H1 (cell line): ENCODE measurements at regions not wholly inside any gene's neighbourhood (a gene's known extent, or its start where the extent isn't known, plus 50 kb on each side); places are given as distances from the start of the nearest gene placed in this dataset.

Source experiments
- CTCF ChIA-PET: fragments of 300-600 bp; sonication (Branson Sonifier 250); formaldehyde crosslinking; loops from one replicate; lab custom pipeline; 2021; ENCODE audit not compliant: partially characterized antibody; lab: Charles Lee
- POLR2A ChIA-PET: fragments of 300-600 bp; sonication (Branson Sonifier 250); formaldehyde crosslinking; loops from one replicate; lab custom pipeline; 2021; ENCODE audit warnings: inconsistent platforms; ENCODE audit not compliant: partially characterized antibody; lab: Charles Lee
- DNase-seq, 2 experiments: peaks; one replicate each; pipeline versions ENCODE4 v3.0.0 to v3.0.0-alpha.2; 2010 to 2022; ENCODE audit warnings: low spot score in 2 of 2, low read depth in 1 of 2, mixed read lengths in 1 of 2
- FAIRE-seq: peaks from 2 replicates; lab custom pipeline; 2011; peaks lifted over from hg19 to GRCh38; lab: Jason Lieb, UNC
- H2AFZ ChIP-seq: 2 replicates; pipeline ENCODE4 v1.8.1; 2012; ENCODE audit warnings: low read length, inconsistent platforms
- H2AK5ac ChIP-seq: 2 replicates; pipeline ENCODE4 v1.6.1; 2013; ENCODE audit warnings: low read depth, low read length
- H2BK120ac ChIP-seq: replicated peaks from 2 replicates; pipeline ENCODE3; 2013; ENCODE audit warnings: low read depth, low read length, inconsistent platforms
- H2BK12ac ChIP-seq: 2 replicates; pipeline ENCODE4 v1.6.1; 2013; ENCODE audit warnings: low read depth, low read length
- H2BK15ac ChIP-seq: 2 replicates; pipeline ENCODE4 v1.6.1; 2013; ENCODE audit warnings: low read length
- H2BK20ac ChIP-seq: 2 replicates; pipeline ENCODE4 v1.6.1; 2013; ENCODE audit warnings: low read length
- H2BK5ac ChIP-seq: 2 replicates; pipeline ENCODE4 v1.6.1; 2013; ENCODE audit warnings: low read depth, low read length
- H3K14ac ChIP-seq: 2 replicates; pipeline ENCODE4 v1.6.1; 2013; ENCODE audit warnings: inconsistent platforms; ENCODE audit not compliant: insufficient read length
- H3K18ac ChIP-seq: 2 replicates; pipeline ENCODE4 v1.6.1; 2013; ENCODE audit warnings: low read length; ENCODE audit errors: extremely low read depth
- H3K23ac ChIP-seq: 2 replicates; pipeline ENCODE4 v1.6.1; 2013; ENCODE audit warnings: inconsistent platforms; ENCODE audit not compliant: insufficient read length
- H3K23me2 ChIP-seq: 2 replicates; pipeline ENCODE4 v1.6.1; 2013; ENCODE audit warnings: low read depth, low read length
- H3K27ac ChIP-seq: 2 replicates; pipeline ENCODE4 v1.6.1; 2011; ENCODE audit warnings: low read depth, low read length, inconsistent platforms
- H3K27me3 ChIP-seq, 4 experiments: replicated peaks in 1 of 4; 1 replicate in 1 of 4; 2 replicates in 3 of 4; pipeline versions ENCODE4 v1.6.1 to v1.8.1; 2011 to 2013; ENCODE audit warnings: low read length in 3 of 4, mild to moderate bottlenecking in 3 of 4, inconsistent platforms in 2 of 4, mixed read lengths in 2 of 4, moderate library complexity in 1 of 4; ENCODE audit not compliant: control insufficient read depth in 3 of 4, insufficient read depth in 3 of 4; ENCODE audit errors: extremely low read depth in 1 of 4
- H3K36me3 ChIP-seq, 4 experiments: 2 replicates each; pipeline versions ENCODE4 v1.6.1 to v1.8.1; 2011 to 2013; ENCODE audit warnings: mild to moderate bottlenecking in 4 of 4, low read length in 3 of 4, moderate library complexity in 2 of 4, control low read depth in 1 of 4, inconsistent platforms in 1 of 4; ENCODE audit not compliant: insufficient read depth in 4 of 4, control insufficient read depth in 2 of 4
- H3K4ac ChIP-seq: replicated peaks from 2 replicates; pipeline ENCODE3; 2013; ENCODE audit warnings: low read length, low read depth, mixed read lengths, inconsistent platforms; ENCODE audit not compliant: insufficient read length
- H3K4me1 ChIP-seq, 4 experiments: replicated peaks in 1 of 4; 1 replicate in 1 of 4; 2 replicates in 3 of 4; pipeline versions ENCODE4 v1.6.1 to v1.8.1; 2011 to 2013; ENCODE audit warnings: low read length in 3 of 4, inconsistent platforms in 2 of 4, mixed read lengths in 1 of 4; ENCODE audit not compliant: insufficient read depth in 4 of 4, control insufficient read depth in 3 of 4
- H3K4me2 ChIP-seq, 2 experiments: 2 replicates each; pipeline versions ENCODE4 v1.6.1 to v1.8.1; 2011 to 2013; ENCODE audit warnings: low read depth in 2 of 2, low read length in 2 of 2, control low read depth in 1 of 2, inconsistent platforms in 1 of 2, mild to moderate bottlenecking in 1 of 2; ENCODE audit not compliant: insufficient read depth in 1 of 2
- H3K4me3 ChIP-seq, 4 experiments: fragments of 200-600, 300-600 bp in 1 of 4; sonication (generic), shearing (Covaris generic), sonication (Bioruptor Twin) in 1 of 4; 2 replicates each; pipeline versions ENCODE4 v1.5.1 to v1.8.1; 2011 to 2016; ENCODE audit warnings: low read length in 4 of 4, low read depth in 3 of 4, control low read depth in 2 of 4, inconsistent platforms in 2 of 4, mild to moderate bottlenecking in 2 of 4, mixed read lengths in 1 of 4, moderate library complexity in 1 of 4; ENCODE audit not compliant: insufficient read depth in 2 of 4; ENCODE audit errors: extremely low read depth in 1 of 4
- H3K56ac ChIP-seq: replicated peaks from 2 replicates; pipeline ENCODE3; 2013; ENCODE audit warnings: low read depth, mild to moderate bottlenecking, mixed read lengths, low read length, inconsistent platforms; ENCODE audit not compliant: insufficient read length
- H3K79me1 ChIP-seq: 2 replicates; pipeline ENCODE4 v1.6.1; 2013; ENCODE audit warnings: low read depth, low read length, control low read depth
- H3K79me2 ChIP-seq, 2 experiments: 2 replicates each; pipeline versions ENCODE4 v1.6.1 to v1.8.1; 2012 to 2013; ENCODE audit warnings: low read length in 2 of 2, mild to moderate bottlenecking in 2 of 2, inconsistent platforms in 1 of 2; ENCODE audit not compliant: insufficient read depth in 2 of 2, control insufficient read depth in 1 of 2
- H3K9ac ChIP-seq, 4 experiments: replicated peaks in 1 of 4; 1 replicate in 1 of 4; 2 replicates in 3 of 4; pipeline versions ENCODE4 v1.6.1 to v1.8.1; 2011 to 2013; ENCODE audit warnings: low read depth in 3 of 4, low read length in 3 of 4, control low read depth in 2 of 4, mild to moderate bottlenecking in 2 of 4, moderate library complexity in 2 of 4, inconsistent platforms in 1 of 4; ENCODE audit errors: extremely low read depth in 1 of 4
- H3K9me3 ChIP-seq, 2 experiments: 2 replicates each; pipeline versions ENCODE4 v1.6.1 to v1.8.1; 2012 to 2013; ENCODE audit warnings: mild to moderate bottlenecking in 2 of 2, moderate library complexity in 2 of 2, control low read depth in 1 of 2, inconsistent platforms in 1 of 2, low read depth in 1 of 2, low read length in 1 of 2, mixed read lengths in 1 of 2; ENCODE audit not compliant: insufficient read depth in 2 of 2
- H4K20me1 ChIP-seq, 2 experiments: replicated peaks in 1 of 2; 2 replicates each; pipeline versions ENCODE3 to v1.8.1; 2011 to 2013; ENCODE audit warnings: inconsistent platforms in 2 of 2, low read length in 2 of 2, mild to moderate bottlenecking in 1 of 2; ENCODE audit not compliant: insufficient read depth in 2 of 2, control insufficient read depth in 1 of 2
- H4K5ac ChIP-seq: 2 replicates; pipeline ENCODE4 v1.6.1; 2013; ENCODE audit warnings: low read length, low read depth, mixed read lengths, inconsistent platforms; ENCODE audit not compliant: insufficient read length
- H4K8ac ChIP-seq: 2 replicates; pipeline ENCODE4 v1.8.0; 2013; ENCODE audit warnings: mild to moderate bottlenecking, moderate library complexity, low read length, inconsistent platforms; ENCODE audit not compliant: insufficient read depth; ENCODE audit errors: extremely low read depth
- H4K91ac ChIP-seq: replicated peaks from 2 replicates; pipeline ENCODE3; 2013; ENCODE audit warnings: low read length, mixed read lengths, inconsistent platforms; ENCODE audit not compliant: insufficient read length
- CBX5 ChIP-seq: fragments of 300-800, 300-1000 bp; sonication (generic); IDR thresholded peaks from 2 replicates; pipeline ENCODE4 v1.7.1; 2016; ENCODE audit warnings: antibody characterized with exemption, low read length, low read depth
- CEBPB ChIP-seq: IDR thresholded peaks from 2 replicates; pipeline ENCODE4 v1.6.1; 2012; ENCODE audit warnings: low read depth, low read length
- KDM1A ChIP-seq: fragments of 200-600, 300-600 bp; sonication (generic); IDR thresholded peaks from 2 replicates; pipeline ENCODE4 v1.7.1; 2016; ENCODE audit warnings: mild to moderate bottlenecking, low read length, borderline replicate concordance
- MAFK ChIP-seq: IDR thresholded peaks from 2 replicates; pipeline ENCODE4 v1.6.1; 2012; ENCODE audit warnings: low read depth, mild to moderate bottlenecking, improper control_type of control experiment, low read length
- SIN3A ChIP-seq, 2 experiments: IDR thresholded peaks in 1 of 2; conservative IDR thresholded peaks in 1 of 2; 2 replicates each; pipeline ENCODE4 v1.6.1; 2011 to 2012; ENCODE audit warnings: low read length in 2 of 2, improper control_type of control experiment in 1 of 2, low read depth in 1 of 2, mild to moderate bottlenecking in 1 of 2
- SIRT6 ChIP-seq: IDR thresholded peaks from one replicate; pipeline ENCODE4 v1.7.1; 2012; ENCODE audit warnings: low read length, inconsistent platforms
- SIX5 ChIP-seq: IDR thresholded peaks from 2 replicates; pipeline ENCODE4 v1.6.1; 2011; ENCODE audit warnings: mild to moderate bottlenecking, low read depth, low read length
- SP1 ChIP-seq: IDR thresholded peaks from 2 replicates; pipeline ENCODE4 v1.6.1; 2011; ENCODE audit warnings: low read depth, low read length
- SP2 ChIP-seq: IDR thresholded peaks from 2 replicates; pipeline ENCODE4 v1.6.1; 2012; ENCODE audit warnings: mild to moderate bottlenecking, low read length, inconsistent platforms
- WGBS, 2 experiments: shearing (Covaris generic) in 1 of 2; methylation state at CpG; one replicate each; pipeline versions ENCODE4 v1.1.6 to v1.1.7; 2013 to 2015; ENCODE audit warnings: low lambda C conversion rate in 2 of 2, mixed read lengths in 2 of 2, inconsistent platforms in 1 of 2, low coverage in 1 of 2, missing lambda C conversion rate in 1 of 2; ENCODE audit not compliant: insufficient replicate concordance in 2 of 2, insufficient coverage in 1 of 2, insufficient read length in 1 of 2; ENCODE audit errors: extremely low coverage in 1 of 2, missing lambda C conversion rate in 1 of 2; 5-methylcytosine and 5-hydroxymethylcytosine counted together
- TF ChIP-seq, protein P1 (sequence below), 3 experiments: IDR thresholded peaks; 1 replicate in 2 of 3; 2 replicates in 1 of 3; pipeline versions ENCODE4 v1.5.1 to v1.6.1; 2011; ENCODE audit warnings: low read length in 3 of 3, mild to moderate bottlenecking in 3 of 3, inconsistent platforms in 2 of 3, low read depth in 1 of 3, moderate library complexity in 1 of 3; ENCODE audit not compliant: insufficient read depth in 1 of 3; ENCODE audit errors: control extremely low read depth in 1 of 3
- TF ChIP-seq, protein P2 (sequence below): IDR thresholded peaks from 2 replicates; pipeline ENCODE4 v1.6.1; 2012; ENCODE audit warnings: inconsistent platforms
- TF ChIP-seq, protein P3 (sequence below): IDR thresholded peaks from 2 replicates; pipeline ENCODE4 v1.6.1; 2011; ENCODE audit warnings: low read depth, mild to moderate bottlenecking, low read length; ENCODE audit not compliant: insufficient read depth

DNA sequence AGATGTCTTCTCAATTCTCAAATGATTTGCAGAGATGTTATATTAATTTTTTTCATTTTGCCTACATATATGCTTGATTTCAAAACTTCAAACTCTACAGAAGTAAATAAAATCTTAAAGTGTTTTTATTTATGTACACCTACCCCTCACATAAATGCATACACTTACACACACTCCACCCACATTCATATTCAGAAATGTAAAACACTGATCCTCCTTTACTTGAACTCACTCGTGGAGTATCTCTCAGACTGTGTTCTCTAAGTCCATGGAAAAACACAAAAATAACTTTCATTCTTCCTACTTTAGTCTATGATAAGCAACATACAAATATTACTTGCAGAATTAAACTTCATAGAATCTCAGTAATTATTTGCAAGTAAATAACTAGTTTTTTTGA is 209.1 kb upstream of the RBMS1 start:
- Histone ChIP-seq H2BK5ac (no peak overlapping the region), H2AK5ac (no peak overlapping the region), H3K23me2 (no peaks in the 10 kb centered on the region), H3K27me3 (no peaks in the 10 kb centered on the region), H4K5ac (no peak overlapping the region), H2BK120ac (no peak overlapping the region), H4K8ac (no peak overlapping the region), H3K4me3 (no peak overlapping the region), H3K9me3 (no peaks in the 10 kb centered on the region), H3K27ac (no peak overlapping the region), H3K9ac (no peak overlapping the region), H3K4ac (no peak overlapping the region), H3K79me2 (no peaks in the 10 kb centered on the region), H3K14ac (no peak overlapping the region), H3K79me1 (no peaks in the 10 kb centered on the region), H3K56ac (no peak overlapping the region), H4K91ac (no peak overlapping the region), H2BK20ac (no peak overlapping the region), H3K4me2 (no peak overlapping the region), H3K18ac (no peak overlapping the region), H2BK15ac (no peak overlapping the region), H4K20me1 (no peaks in the 10 kb centered on the region), H3K23ac (no peak overlapping the region), H2AFZ (no peak overlapping the region), H2BK12ac (no peak overlapping the region), H3K4me1 (peaks cover 0 to 11% (median 4%) of the 10 kb centered on the region in 4 experiments; a peak in 2 of 7 replicates), H3K36me3 (no peaks in the 10 kb centered on the region)
- ChIA-PET POLR2A (interaction anchor here (0.6 kb wide), 1 partner anchor 227 kb away, joined by 3 read pairs; no protein-coding TSS in a partner anchor), CTCF (no interaction called here)
- WGBS, 2 experiments = 89% methylated on average over 1 of the region's 1 CpG; no CpG with 5 or more reads in 1 of the 2 experiments
- FAIRE-seq = no peak
- no peak for DNase-seq
- TF ChIP-seq SIN3A (conservative IDR thresholded peaks at IDR 0.05 in 1 of 2, IDR thresholded peaks at IDR 0.05 in 1 of 2; ENCODE audit: low read depth in 1 of 2, low read length in 2 of 2) = no peak
- TF ChIP-seq, protein P1, sequence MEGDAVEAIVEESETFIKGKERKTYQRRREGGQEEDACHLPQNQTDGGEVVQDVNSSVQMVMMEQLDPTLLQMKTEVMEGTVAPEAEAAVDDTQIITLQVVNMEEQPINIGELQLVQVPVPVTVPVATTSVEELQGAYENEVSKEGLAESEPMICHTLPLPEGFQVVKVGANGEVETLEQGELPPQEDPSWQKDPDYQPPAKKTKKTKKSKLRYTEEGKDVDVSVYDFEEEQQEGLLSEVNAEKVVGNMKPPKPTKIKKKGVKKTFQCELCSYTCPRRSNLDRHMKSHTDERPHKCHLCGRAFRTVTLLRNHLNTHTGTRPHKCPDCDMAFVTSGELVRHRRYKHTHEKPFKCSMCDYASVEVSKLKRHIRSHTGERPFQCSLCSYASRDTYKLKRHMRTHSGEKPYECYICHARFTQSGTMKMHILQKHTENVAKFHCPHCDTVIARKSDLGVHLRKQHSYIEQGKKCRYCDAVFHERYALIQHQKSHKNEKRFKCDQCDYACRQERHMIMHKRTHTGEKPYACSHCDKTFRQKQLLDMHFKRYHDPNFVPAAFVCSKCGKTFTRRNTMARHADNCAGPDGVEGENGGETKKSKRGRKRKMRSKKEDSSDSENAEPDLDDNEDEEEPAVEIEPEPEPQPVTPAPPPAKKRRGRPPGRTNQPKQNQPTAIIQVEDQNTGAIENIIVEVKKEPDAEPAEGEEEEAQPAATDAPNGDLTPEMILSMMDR (IDR thresholded peaks at IDR 0.05; ENCODE audit: control extremely low read depth in 1 of 3, insufficient read depth in 1 of 3, low read depth in 1 of 3, low read length in 3 of 3) = no peak
- no peak for TF ChIP-seq SP2
- TF ChIP-seq SIRT6 = no peak
- TF ChIP-seq, protein P2, sequence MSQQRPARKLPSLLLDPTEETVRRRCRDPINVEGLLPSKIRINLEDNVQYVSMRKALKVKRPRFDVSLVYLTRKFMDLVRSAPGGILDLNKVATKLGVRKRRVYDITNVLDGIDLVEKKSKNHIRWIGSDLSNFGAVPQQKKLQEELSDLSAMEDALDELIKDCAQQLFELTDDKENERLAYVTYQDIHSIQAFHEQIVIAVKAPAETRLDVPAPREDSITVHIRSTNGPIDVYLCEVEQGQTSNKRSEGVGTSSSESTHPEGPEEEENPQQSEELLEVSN = no peak
- no peak for TF ChIP-seq SIX5
- TF ChIP-seq SP1 = no peak
- TF ChIP-seq CBX5 = no peak
- TF ChIP-seq MAFK = no peak
- no peak for TF ChIP-seq CEBPB
- TF ChIP-seq KDM1A = no peak
- TF ChIP-seq, protein P3, sequence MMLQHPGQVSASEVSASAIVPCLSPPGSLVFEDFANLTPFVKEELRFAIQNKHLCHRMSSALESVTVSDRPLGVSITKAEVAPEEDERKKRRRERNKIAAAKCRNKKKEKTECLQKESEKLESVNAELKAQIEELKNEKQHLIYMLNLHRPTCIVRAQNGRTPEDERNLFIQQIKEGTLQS = no peak
